GM23338 (cell line): ENCODE measurements at regions not wholly inside any gene's neighbourhood (a gene's known extent, or its start where the extent isn't known, plus 50 kb on each side); places are given as distances from the start of the nearest gene placed in this dataset.

ENCODE experiments used
- ATAC-seq: fragments of 200-7000 bp; cut with Tn5 transposase; 3 replicates; pipeline ENCODE4 v1.9.1; 2020
- DNase-seq: peaks from one replicate; pipeline ENCODE4 v3.0.0-alpha.2; 2015; ENCODE audit warnings: low spot score
- H2AFZ ChIP-seq: fragments of 200-600 bp; sonication (generic); 2 replicates; pipeline ENCODE4 v1.8.0; 2016; ENCODE audit warnings: antibody characterized with exemption, mild to moderate bottlenecking, moderate library complexity
- H3F3A ChIP-seq: fragments of 200-600 bp; sonication (generic); replicated peaks from 2 replicates; pipeline ENCODE4 v1.8.0; 2017; ENCODE audit warnings: antibody characterized with exemption, mixed run types, low read depth
- H3K27ac ChIP-seq: fragments of 200-600 bp; sonication (generic); 2 replicates; pipeline ENCODE4 v1.6.1; 2016; ENCODE audit warnings: low read depth
- H3K27me3 ChIP-seq: fragments of 200-600 bp; sonication (generic); 2 replicates; pipeline ENCODE4 v1.8.0; 2016; ENCODE audit warnings: mild to moderate bottlenecking, mixed run types, moderate library complexity; ENCODE audit not compliant: insufficient read depth
- H3K36me3 ChIP-seq: fragments of 200-600 bp; sonication (generic); 2 replicates; pipeline ENCODE4 v1.8.0; 2016; ENCODE audit warnings: mild to moderate bottlenecking; ENCODE audit not compliant: insufficient read depth
- H3K4me1 ChIP-seq: fragments of 200-600 bp; sonication (generic); 2 replicates; pipeline ENCODE4 v1.8.0; 2016; ENCODE audit warnings: mild to moderate bottlenecking, moderate library complexity; ENCODE audit not compliant: insufficient read depth
- H3K4me2 ChIP-seq: fragments of 200-600 bp; sonication (generic); 2 replicates; pipeline ENCODE4 v1.7.1; 2017; ENCODE audit warnings: mixed run types
- H3K4me3 ChIP-seq: fragments of 200-600 bp; sonication (generic); 2 replicates; pipeline ENCODE4 v1.6.1; 2016; ENCODE audit warnings: mixed run types
- H3K79me2 ChIP-seq: fragments of 200-600 bp; sonication (generic); replicated peaks from 2 replicates; pipeline ENCODE4 v1.8.0; 2017; ENCODE audit warnings: mild to moderate bottlenecking; ENCODE audit not compliant: insufficient read depth
- H3K9me2 ChIP-seq: fragments of 200-600 bp; sonication (generic); 2 replicates; pipeline ENCODE4 v1.8.0; 2017; ENCODE audit not compliant: insufficient read depth
- H4K20me1 ChIP-seq: fragments of 200-600 bp; sonication (generic); replicated peaks from 2 replicates; pipeline ENCODE4 v1.8.0; 2017; ENCODE audit warnings: mild to moderate bottlenecking; ENCODE audit not compliant: insufficient read depth
- H3K27ac Mint-ChIP-seq: 2 replicates; pipeline ENCODE4 v1.8.0; 2020; ENCODE audit warnings: inconsistent platforms, mild to moderate bottlenecking, moderate library complexity, mixed read lengths
- H3K27me3 Mint-ChIP-seq: 3 replicates; pipeline ENCODE4 v1.8.0; 2022; ENCODE audit warnings: low read depth, mild to moderate bottlenecking, moderate library complexity, mixed read lengths, inconsistent platforms; ENCODE audit not compliant: insufficient read depth, poor library complexity
- H3K36me3 Mint-ChIP-seq: 3 replicates; pipeline ENCODE4 v1.8.0; 2021; ENCODE audit warnings: low read depth, mild to moderate bottlenecking, inconsistent platforms, moderate library complexity, mixed read lengths
- H3K4me1 Mint-ChIP-seq: 3 replicates; pipeline ENCODE4 v1.8.0; 2020; ENCODE audit warnings: mild to moderate bottlenecking, inconsistent platforms, mixed read lengths
- H3K4me3 Mint-ChIP-seq: 3 replicates; pipeline ENCODE4 v1.8.0; 2021; ENCODE audit warnings: moderate library complexity, mild to moderate bottlenecking, inconsistent platforms, mixed read lengths
- H3K9me3 Mint-ChIP-seq: 3 replicates; pipeline ENCODE4 v1.8.0; 2020; ENCODE audit warnings: moderate library complexity, mild to moderate bottlenecking, inconsistent platforms, mixed read lengths
- CREB1 ChIP-seq: fragments of 250-450 bp; sonication (Bioruptor Pico); IDR thresholded peaks from 2 replicates; pipeline ENCODE4 v1.5.0; 2020; ENCODE audit warnings: low read depth, mild to moderate bottlenecking, moderate library complexity
- EZH2 ChIP-seq: fragments of 200-600 bp; sonication (generic); IDR thresholded peaks from one replicate; pipeline ENCODE4 v1.8.0; 2017; ENCODE audit warnings: antibody characterized with exemption, mild to moderate bottlenecking, low read depth; ENCODE audit not compliant: unreplicated experiment
- EZH2phosphoT487 ChIP-seq: fragments of 200-600 bp; sonication (generic); IDR thresholded peaks from one replicate; pipeline ENCODE4 v1.8.1; 2018; ENCODE audit warnings: antibody characterized with exemption; ENCODE audit not compliant: unreplicated experiment
- NANOG ChIP-seq: IDR thresholded peaks from 2 replicates; pipeline ENCODE4 v1.6.1; 2016; ENCODE audit warnings: antibody characterized with exemption, borderline replicate concordance
- POLR2AphosphoS5 ChIP-seq: IDR thresholded peaks from 2 replicates; pipeline ENCODE4 v1.6.1; 2016; ENCODE audit warnings: antibody characterized with exemption, low read depth
- REST ChIP-seq: IDR thresholded peaks from one replicate; pipeline ENCODE4 v1.6.1; 2018; ENCODE audit warnings: antibody characterized with exemption; ENCODE audit not compliant: unreplicated experiment
- STAT1 ChIP-seq: IDR thresholded peaks from one replicate; pipeline ENCODE4 v1.6.1; 2016; ENCODE audit warnings: antibody characterized with exemption; ENCODE audit not compliant: unreplicated experiment
- ZNF331 ChIP-seq: fragments of 250-450 bp; sonication (Bioruptor Pico); IDR thresholded peaks from 2 replicates; pipeline ENCODE4 v1.5.0; 2020; ENCODE audit warnings: low read depth, mild to moderate bottlenecking, moderate library complexity
- ZNF462 ChIP-seq: fragments of 250-450 bp; sonication (Bioruptor Pico); IDR thresholded peaks from 2 replicates; pipeline ENCODE4 v1.5.0; 2020; ENCODE audit warnings: mild to moderate bottlenecking, moderate library complexity

- TF ChIP-seq ZNF462 (CRISPR knock-in tag) (no peak), POLR2AphosphoS5 (no peak), STAT1 (no peak), NANOG (no peak), ZNF331 (CRISPR knock-in tag) (no peak)
These were observed 142.3 kb upstream of the TMCC3 start (continued) for GRCh38 chr12:94792693-94793092.

- ATAC-seq, result no peak
- Histone ChIP-seq H4K20me1 (no peaks in the 10 kb centered on the region), H2AFZ (no peak overlapping the region), H3F3A (no peaks in the 10 kb centered on the region), H3K79me2 (no peaks in the 10 kb centered on the region), H3K27me3 (no peaks in the 10 kb centered on the region), H3K4me1 (no peaks in the 10 kb centered on the region), H3K36me3 (no peaks in the 10 kb centered on the region), H3K9me2 (no peaks in the 10 kb centered on the region), H3K27ac (no peak overlapping the region), H3K4me2 (no peak overlapping the region), H3K4me3 (no peak overlapping the region)
- no peaks in the 10 kb centered on the region for H3K36me3 Mint-ChIP-seq
- peaks cover 20% of the 10 kb centered on the region for H3K4me1 Mint-ChIP-seq
- DNase-seq, result no peak
- H3K9me3 Mint-ChIP-seq, result no peaks in the 10 kb centered on the region
- peaks cover 3% of the 10 kb centered on the region for H3K27me3 Mint-ChIP-seq
- H3K4me3 Mint-ChIP-seq, result no peak overlapping the region
- TF ChIP-seq EZH2, result no peak
- no peak for TF ChIP-seq CREB1
- no peak for TF ChIP-seq ZNF331 (CRISPR knock-in tag)
- no peak for TF ChIP-seq REST
- no peak for TF ChIP-seq EZH2phosphoT487
- no peak for TF ChIP-seq NANOG
- no peak for TF ChIP-seq POLR2AphosphoS5
- no peak overlapping the region for H3K27ac Mint-ChIP-seq
These were observed 141.6 kb upstream of the TMCC3 start for GRCh38 chr12:94791933-94792332.
